SK-N-SH (cell line): ENCODE measurements at regions not wholly inside any gene's neighbourhood (a gene's known extent, or its start where the extent isn't known, plus 50 kb on each side); places are given as distances from the start of the nearest gene placed in this dataset.

Experiments
- CHD2 ChIP-seq: fragments of 150-350 bp; IDR thresholded peaks from 2 replicates; pipeline ENCODE4 v1.6.1; 2018; ENCODE audit warnings: low read length; ENCODE audit not compliant: partially characterized antibody
- CTCF ChIP-seq: fragments of 200-600 bp; sonication (generic); IDR thresholded peaks from 2 replicates; pipeline ENCODE4 v1.6.1; 2017; ENCODE audit warnings: antibody characterized with exemption, mild to moderate bottlenecking, moderate library complexity
- NFIC ChIP-seq: IDR thresholded peaks from 2 replicates; pipeline ENCODE4 v1.4.0; 2012; ENCODE audit warnings: borderline replicate concordance
- POLR2AphosphoS5 ChIP-seq: IDR thresholded peaks from 2 replicates; pipeline ENCODE4 v1.6.1; 2012; ENCODE audit warnings: low read depth, low read length
- RAD21 ChIP-seq: IDR thresholded peaks from 2 replicates; pipeline ENCODE4 v1.6.1; 2012; ENCODE audit warnings: mild to moderate bottlenecking, low read length
- RXRA ChIP-seq: IDR thresholded peaks from 2 replicates; pipeline ENCODE4 v1.4.0; 2012; ENCODE audit warnings: low read depth, mild to moderate bottlenecking, borderline replicate concordance
- SMC3 ChIP-seq: IDR thresholded peaks from 2 replicates; pipeline ENCODE4 v1.6.1; 2012; ENCODE audit warnings: low read depth, low read length, improper control_type of control experiment
- TAF1 ChIP-seq: IDR thresholded peaks from 2 replicates; pipeline ENCODE4 v1.6.1; 2012; ENCODE audit warnings: low read depth, mild to moderate bottlenecking, low read length, moderate library complexity, borderline replicate concordance
- ZBTB33 ChIP-seq: IDR thresholded peaks from 2 replicates; pipeline ENCODE4 v1.4.0; 2012; ENCODE audit warnings: low read depth, borderline replicate concordance

- TF ChIP-seq CTCF (no peak), RAD21 (no peak), NFIC (no peak), POLR2AphosphoS5 (no peak), CHD2 (no peak), RXRA (no peak), ZBTB33 (no peak), SMC3 (no peak), TAF1 (no peak)
These were observed 270.1 kb downstream of the ADGRD1 start for GRCh38 chr12:131223791-131224225.
